Nephron progenitor cell (in vitro differentiated cells): ENCODE measurements at regions not wholly inside any gene's neighbourhood (a gene's known extent, or its start where the extent isn't known, plus 50 kb on each side); places are given as distances from the start of the nearest gene placed in this dataset.
A peak's percentile ranks its signal among the peaks of the same experiment; 100 is the strongest.

Experiments
- DNase-seq: peaks from one replicate; pipeline ENCODE4 v3.0.0; 2021
- H3K27ac Mint-ChIP-seq: 2 replicates; pipeline ENCODE4 v1.8.0; 2021; ENCODE audit warnings: mild to moderate bottlenecking, moderate library complexity, mixed read lengths
- H3K27me3 Mint-ChIP-seq: 2 replicates; pipeline ENCODE4 v1.8.0; 2021; ENCODE audit warnings: mild to moderate bottlenecking, low read depth, mixed read lengths; ENCODE audit not compliant: poor library complexity
- H3K36me3 Mint-ChIP-seq: 2 replicates; pipeline ENCODE4 v1.8.0; 2021; ENCODE audit warnings: low read depth, mixed read lengths
- H3K4me1 Mint-ChIP-seq: 2 replicates; pipeline ENCODE4 v1.8.0; 2021; ENCODE audit warnings: mixed read lengths
- H3K4me3 Mint-ChIP-seq: 2 replicates; pipeline ENCODE4 v1.8.0; 2021; ENCODE audit warnings: mild to moderate bottlenecking, moderate library complexity, mixed read lengths
- H3K9me3 Mint-ChIP-seq: 2 replicates; pipeline ENCODE4 v1.8.0; 2021; ENCODE audit warnings: mild to moderate bottlenecking, moderate library complexity, mixed read lengths
- TF ChIP-seq, protein P1 (sequence below): fragments of 200-600 bp; sonication (generic); IDR thresholded peaks from 2 replicates; pipeline ENCODE4 v1.5.0; 2021; ENCODE audit warnings: antibody characterized with exemption

DNA sequence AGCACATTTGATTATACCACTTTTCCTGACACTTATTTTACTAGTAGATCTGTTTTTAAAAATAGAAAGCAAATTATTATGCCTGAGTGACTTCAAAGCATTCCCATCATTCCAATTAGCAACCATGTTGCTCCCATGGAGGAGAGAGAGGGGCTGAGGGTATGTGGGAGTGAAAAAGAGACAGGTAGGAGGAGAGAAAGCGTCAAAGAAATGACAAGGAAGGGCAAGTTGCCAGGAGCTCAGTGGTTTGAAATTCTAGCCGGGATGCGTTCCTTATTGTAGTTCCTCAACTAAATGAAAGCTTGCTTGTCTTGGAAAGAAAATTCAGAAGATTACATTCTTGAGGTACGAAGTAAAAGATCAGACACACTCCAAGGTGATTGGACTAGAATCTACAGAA is 92.4 kb upstream of the PKP2 start:
- peaks cover 3% of the 10 kb centered on the region for H3K27me3 Mint-ChIP-seq
- DNase-seq: no peak
- peak overlapping the region; percentile 16 for H3K4me3 Mint-ChIP-seq
- no peaks in the 10 kb centered on the region for H3K9me3 Mint-ChIP-seq
- peaks cover 43% of the 10 kb centered on the region for H3K4me1 Mint-ChIP-seq
- no peak overlapping the region for H3K27ac Mint-ChIP-seq
- no peaks in the 10 kb centered on the region for H3K36me3 Mint-ChIP-seq
- TF ChIP-seq, protein P1, sequence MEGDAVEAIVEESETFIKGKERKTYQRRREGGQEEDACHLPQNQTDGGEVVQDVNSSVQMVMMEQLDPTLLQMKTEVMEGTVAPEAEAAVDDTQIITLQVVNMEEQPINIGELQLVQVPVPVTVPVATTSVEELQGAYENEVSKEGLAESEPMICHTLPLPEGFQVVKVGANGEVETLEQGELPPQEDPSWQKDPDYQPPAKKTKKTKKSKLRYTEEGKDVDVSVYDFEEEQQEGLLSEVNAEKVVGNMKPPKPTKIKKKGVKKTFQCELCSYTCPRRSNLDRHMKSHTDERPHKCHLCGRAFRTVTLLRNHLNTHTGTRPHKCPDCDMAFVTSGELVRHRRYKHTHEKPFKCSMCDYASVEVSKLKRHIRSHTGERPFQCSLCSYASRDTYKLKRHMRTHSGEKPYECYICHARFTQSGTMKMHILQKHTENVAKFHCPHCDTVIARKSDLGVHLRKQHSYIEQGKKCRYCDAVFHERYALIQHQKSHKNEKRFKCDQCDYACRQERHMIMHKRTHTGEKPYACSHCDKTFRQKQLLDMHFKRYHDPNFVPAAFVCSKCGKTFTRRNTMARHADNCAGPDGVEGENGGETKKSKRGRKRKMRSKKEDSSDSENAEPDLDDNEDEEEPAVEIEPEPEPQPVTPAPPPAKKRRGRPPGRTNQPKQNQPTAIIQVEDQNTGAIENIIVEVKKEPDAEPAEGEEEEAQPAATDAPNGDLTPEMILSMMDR: no peak

DNA sequence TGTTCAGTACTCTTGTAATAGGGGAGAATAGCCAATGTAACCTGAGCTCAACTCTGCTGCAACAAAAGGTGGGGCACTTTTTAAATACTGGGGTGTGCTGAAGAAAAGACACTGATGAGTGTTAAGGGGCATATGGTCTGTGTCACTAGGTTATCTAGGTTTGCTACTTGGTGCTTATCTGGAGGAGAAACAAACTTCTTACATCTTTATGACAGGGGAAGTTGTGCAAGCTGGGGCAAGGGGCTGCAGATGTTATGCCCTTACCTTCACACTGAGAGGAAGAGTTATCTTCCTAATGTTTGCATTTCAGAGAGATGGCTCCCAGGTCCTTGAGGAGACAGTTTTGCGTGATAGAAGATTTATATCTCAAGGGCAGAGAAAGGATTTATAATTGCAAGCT is 90.9 kb upstream of the PKP2 start:
- Mint-ChIP-seq H3K27me3 (peaks cover 3% of the 10 kb centered on the region), H3K4me3 (no peak overlapping the region), H3K36me3 (no peaks in the 10 kb centered on the region), H3K4me1 (peaks cover 38% of the 10 kb centered on the region), H3K9me3 (no peaks in the 10 kb centered on the region), H3K27ac (peak overlapping the region; percentile 3)
- TF ChIP-seq, protein P1: no peak
- no peak for DNase-seq

DNA sequence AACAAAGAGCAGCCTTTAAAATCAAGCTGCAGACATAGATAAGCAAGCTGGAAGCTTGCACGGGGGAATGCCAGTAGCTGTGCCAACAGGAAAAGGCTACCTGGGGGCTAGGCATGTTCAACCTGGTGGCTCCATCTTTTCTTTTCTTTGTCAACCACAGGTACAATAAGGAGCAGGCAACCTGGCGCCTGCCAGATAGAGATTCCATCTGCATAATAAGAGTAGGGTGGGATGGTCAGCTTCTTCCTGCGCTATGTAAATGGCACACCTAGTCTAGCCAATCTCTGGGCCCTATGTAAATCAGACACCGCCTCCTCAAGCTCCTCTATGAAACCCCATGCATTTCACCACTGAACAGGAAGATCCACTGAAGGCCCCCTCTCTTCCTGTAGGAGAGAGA is 87.4 kb upstream of the PKP2 start:
- H3K4me1 Mint-ChIP-seq: peaks cover 22% of the 10 kb centered on the region
- H3K27ac Mint-ChIP-seq: no peak overlapping the region
- H3K27me3 Mint-ChIP-seq: no peaks in the 10 kb centered on the region
- H3K4me3 Mint-ChIP-seq: no peak overlapping the region
- no peaks in the 10 kb centered on the region for H3K9me3 Mint-ChIP-seq
- H3K36me3 Mint-ChIP-seq: no peaks in the 10 kb centered on the region
- TF ChIP-seq, protein P1: no peak
- DNase-seq: no peak

DNA sequence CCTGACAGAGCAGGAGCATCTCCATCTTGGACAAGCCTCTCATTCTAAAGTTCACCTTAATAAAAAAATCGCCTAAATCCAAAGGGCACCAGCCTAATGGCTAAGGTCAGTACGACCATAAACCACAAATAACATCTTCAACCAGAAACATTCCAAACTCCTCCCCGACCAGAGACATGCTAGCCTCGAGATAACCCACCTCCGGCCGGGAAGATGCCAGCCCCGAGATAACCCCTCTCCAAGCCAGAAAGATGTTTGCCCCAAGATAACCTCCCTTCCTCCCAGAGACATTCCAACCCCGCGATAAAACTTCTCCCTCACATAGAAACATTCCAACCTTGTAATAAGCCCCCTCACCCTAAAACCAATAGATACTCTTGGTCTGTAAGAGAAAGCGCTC is 86.8 kb upstream of the PKP2 start:
- H3K27me3 Mint-ChIP-seq: no peaks in the 10 kb centered on the region
- TF ChIP-seq, protein P1: no peak
- DNase-seq: no peak
- H3K9me3 Mint-ChIP-seq: no peaks in the 10 kb centered on the region
- H3K36me3 Mint-ChIP-seq: no peaks in the 10 kb centered on the region
- H3K4me1 Mint-ChIP-seq: peaks cover 15% of the 10 kb centered on the region
- H3K27ac Mint-ChIP-seq: no peak overlapping the region
- no peak overlapping the region for H3K4me3 Mint-ChIP-seq

DNA sequence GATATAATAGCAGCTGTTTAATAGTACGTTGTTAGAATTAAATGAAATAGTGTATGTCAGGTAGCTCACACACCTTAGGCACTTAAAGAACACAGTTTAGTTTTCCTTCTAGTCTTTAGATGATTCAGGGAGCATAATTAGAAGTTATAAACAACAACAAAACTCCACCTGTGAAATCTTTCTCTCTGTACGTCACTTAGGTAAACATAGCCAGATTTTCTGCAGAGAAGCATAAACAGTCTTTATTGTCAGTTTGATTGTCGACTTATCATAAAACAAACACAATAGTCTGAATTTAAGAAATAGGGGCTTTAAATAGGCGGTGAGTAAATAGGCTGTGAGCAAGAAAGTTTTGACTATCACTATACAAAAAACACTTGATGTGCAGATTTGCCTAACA is 84.6 kb upstream of the PKP2 start:
- no peak for DNase-seq
- Mint-ChIP-seq H3K4me1 (peaks cover 5% of the 10 kb centered on the region), H3K27me3 (no peaks in the 10 kb centered on the region), H3K9me3 (no peaks in the 10 kb centered on the region), H3K27ac (no peak overlapping the region), H3K36me3 (no peaks in the 10 kb centered on the region), H3K4me3 (no peak overlapping the region)
- TF ChIP-seq, protein P1: no peak

DNA sequence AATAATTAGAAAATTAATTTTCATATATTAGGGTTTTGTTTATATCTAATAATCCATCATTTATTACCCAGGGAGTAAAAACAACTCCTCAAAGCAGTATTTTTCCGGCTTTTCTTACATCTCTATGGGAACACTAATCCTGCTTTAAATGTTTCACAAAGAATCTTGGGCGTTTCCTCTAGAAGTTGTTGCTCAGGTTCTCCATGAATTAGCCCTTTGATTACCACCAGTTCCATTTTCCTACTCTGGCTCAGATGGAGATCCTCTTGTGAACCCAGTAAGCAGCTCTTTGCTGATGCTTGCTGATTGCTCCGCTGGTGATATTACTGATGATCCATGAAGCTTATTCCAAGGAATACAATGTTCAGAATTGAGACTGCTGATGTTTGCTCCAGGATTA is 78.5 kb upstream of the PKP2 start:
- Mint-ChIP-seq H3K27me3 (peaks cover 4% of the 10 kb centered on the region), H3K4me1 (no peaks in the 10 kb centered on the region), H3K9me3 (no peaks in the 10 kb centered on the region), H3K27ac (peak overlapping the region; percentile 75), H3K4me3 (no peak overlapping the region), H3K36me3 (no peaks in the 10 kb centered on the region)
- TF ChIP-seq, protein P1: no peak
- no peak for DNase-seq
